SJCRH30 (cell line): ENCODE measurements at regions not wholly inside any gene's neighbourhood (a gene's known extent, or its start where the extent isn't known, plus 50 kb on each side); places are given as distances from the start of the nearest gene placed in this dataset.
"Not testable (repeated sequence)": the region's sequence is repeated elsewhere in the genome, so short reads cannot be mapped to it uniquely, and the experiment has no call there.

ENCODE experiments used
- DNase-seq, 2 experiments: peaks; one replicate each; pipeline ENCODE4 v3.0.0-alpha.2; 2015 to 2020
- H3K27ac ChIP-seq: fragments of 250-450 bp; sonication (Bioruptor Pico); 2 replicates; pipeline ENCODE4 v1.5.1; 2020; ENCODE audit warnings: mild to moderate bottlenecking, moderate library complexity
- H3K27me3 ChIP-seq: fragments of 250-450 bp; sonication (Bioruptor Pico); 2 replicates; pipeline ENCODE4 v1.5.1; 2020; ENCODE audit warnings: mild to moderate bottlenecking, moderate library complexity
- H3K36me3 ChIP-seq: fragments of 250-450 bp; sonication (Bioruptor Pico); 2 replicates; pipeline ENCODE4 v1.5.1; 2020; ENCODE audit warnings: mild to moderate bottlenecking, moderate library complexity
- H3K4me1 ChIP-seq: fragments of 250-450 bp; sonication (Bioruptor Pico); 2 replicates; pipeline ENCODE4 v1.5.1; 2020; ENCODE audit warnings: mild to moderate bottlenecking, moderate library complexity
- H3K4me3 ChIP-seq: fragments of 250-450 bp; sonication (Bioruptor Pico); 2 replicates; pipeline ENCODE4 v1.5.1; 2020; ENCODE audit warnings: mild to moderate bottlenecking, moderate library complexity
- H3K9me3 ChIP-seq: fragments of 250-450 bp; sonication (Bioruptor Pico); replicated peaks from 2 replicates; pipeline ENCODE4 v1.5.1; 2020; ENCODE audit warnings: mild to moderate bottlenecking, moderate library complexity

- Histone ChIP-seq H3K27me3 (no peaks in the 10 kb centered on the region; the same call in 1 of the 2 replicates), H3K9me3 (no peaks in the 10 kb centered on the region), H3K36me3 (no peaks in the 10 kb centered on the region), H3K27ac (no peak overlapping the region), H3K4me1 (no peaks in the 10 kb centered on the region), H3K4me3 (no peak overlapping the region)
- no peak for DNase-seq
These were observed 822.9 kb downstream of the RNF144A start for GRCh38 chr2:7740114-7740513.

- no peak for DNase-seq
- no peak overlapping the region for H3K27ac ChIP-seq
- H3K4me1 ChIP-seq, result no peaks in the 10 kb centered on the region
- no peaks in the 10 kb centered on the region for H3K36me3 ChIP-seq
- H3K4me3 ChIP-seq, result no peak overlapping the region
- no peaks in the 10 kb centered on the region; the same call in 1 of the 2 replicates for H3K27me3 ChIP-seq
- no peaks in the 10 kb centered on the region for H3K9me3 ChIP-seq
These were observed 825.1 kb downstream of the RNF144A start for GRCh38 chr2:7742301-7742700.

- DNase-seq, result no peak
- no peak overlapping the region for H3K27ac ChIP-seq
- no peak overlapping the region for H3K4me3 ChIP-seq
These were observed 827.6 kb downstream of the RNF144A start for GRCh38 chr2:7744827-7745226.

GRCh38 chr2:7745369-7745768 is 828.2 kb downstream of the RNF144A start:
- H3K27ac ChIP-seq, result no peak overlapping the region
- DNase-seq, result no peak
- no peak overlapping the region for H3K4me3 ChIP-seq
- H3K27me3 ChIP-seq, result no peaks in the 10 kb centered on the region; the same call in 1 of the 2 replicates
- no peaks in the 10 kb centered on the region for H3K4me1 ChIP-seq
- no peaks in the 10 kb centered on the region for H3K9me3 ChIP-seq
- H3K36me3 ChIP-seq, result no peaks in the 10 kb centered on the region

More at GRCh38 chr2:7744827-7745226, 827.6 kb downstream of the RNF144A start:
- no peaks in the 10 kb centered on the region for H3K36me3 ChIP-seq
- H3K27me3 ChIP-seq, result no peaks in the 10 kb centered on the region; the same call in 1 of the 2 replicates
- H3K9me3 ChIP-seq, result no peaks in the 10 kb centered on the region
- H3K4me1 ChIP-seq, result no peaks in the 10 kb centered on the region

- Histone ChIP-seq H3K36me3 (no peaks in the 10 kb centered on the region), H3K27me3 (no peaks in the 10 kb centered on the region; the same call in 1 of the 2 replicates), H3K27ac (no peak overlapping the region), H3K4me1 (no peaks in the 10 kb centered on the region), H3K9me3 (no peaks in the 10 kb centered on the region), H3K4me3 (no peak overlapping the region)
- DNase-seq, result peak; percentile 20 to 38
These were observed 831.7 kb downstream of the RNF144A start for GRCh38 chr2:7748717-7749415.

DNA sequence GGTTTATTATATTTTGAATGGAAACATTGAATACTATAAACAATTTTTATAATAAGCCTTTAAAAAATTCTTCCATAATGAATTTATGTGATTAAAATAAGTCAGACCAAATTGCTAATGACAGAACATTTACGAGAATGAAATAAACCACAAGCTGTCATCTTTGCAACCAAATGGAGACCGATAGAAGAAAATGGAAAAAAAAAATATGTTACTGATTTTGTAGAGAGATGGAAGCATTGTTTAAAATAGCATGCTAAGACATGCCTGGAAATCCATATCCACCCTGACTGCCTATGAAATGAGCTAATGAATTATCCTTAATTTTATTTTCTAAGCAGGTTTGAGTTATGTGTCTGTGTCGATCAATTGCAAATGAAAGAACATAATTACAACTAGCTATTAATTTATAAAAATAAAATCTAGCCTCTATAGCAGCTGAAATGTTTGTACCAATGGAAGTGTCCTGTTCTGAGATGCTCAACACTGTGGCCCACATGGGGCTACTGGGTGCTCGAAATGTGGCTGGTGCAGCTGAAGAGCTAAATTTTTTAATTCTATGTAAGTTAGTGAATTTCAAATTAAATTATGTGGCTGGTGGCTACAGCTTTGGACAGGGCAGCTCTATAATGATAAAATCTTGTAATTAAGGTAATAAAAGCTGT is 832.8 kb downstream of the RNF144A start:
- Histone ChIP-seq H3K27ac (no peak overlapping the region), H3K36me3 (no peaks in the 10 kb centered on the region), H3K4me3 (no peak overlapping the region), H3K4me1 (no peaks in the 10 kb centered on the region), H3K27me3 (no peaks in the 10 kb centered on the region), H3K9me3 (no peaks in the 10 kb centered on the region)
- DNase-seq, result no peak

DNA sequence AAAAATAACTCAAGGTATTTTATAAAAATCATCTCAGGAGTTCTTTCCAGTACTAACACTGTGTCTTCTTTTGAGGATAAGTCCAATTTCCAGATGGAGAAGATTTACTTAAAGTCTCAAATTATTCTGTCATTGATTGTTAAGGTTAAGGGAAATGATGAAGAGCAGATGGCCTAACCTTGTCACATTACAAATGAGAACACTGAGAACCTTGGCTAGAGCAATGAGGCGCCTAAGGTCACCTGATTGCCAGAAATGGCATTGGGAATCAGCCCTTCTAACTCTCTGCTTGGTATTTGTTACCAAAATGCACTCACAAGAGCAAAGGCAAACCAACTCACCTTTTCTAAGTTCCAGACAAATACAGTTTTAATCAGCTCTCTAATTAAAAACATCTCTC is 835.1 kb downstream of the RNF144A start:
- H3K27ac ChIP-seq, result no peak overlapping the region
- DNase-seq, result no peak
- no peak overlapping the region for H3K4me3 ChIP-seq

DNA sequence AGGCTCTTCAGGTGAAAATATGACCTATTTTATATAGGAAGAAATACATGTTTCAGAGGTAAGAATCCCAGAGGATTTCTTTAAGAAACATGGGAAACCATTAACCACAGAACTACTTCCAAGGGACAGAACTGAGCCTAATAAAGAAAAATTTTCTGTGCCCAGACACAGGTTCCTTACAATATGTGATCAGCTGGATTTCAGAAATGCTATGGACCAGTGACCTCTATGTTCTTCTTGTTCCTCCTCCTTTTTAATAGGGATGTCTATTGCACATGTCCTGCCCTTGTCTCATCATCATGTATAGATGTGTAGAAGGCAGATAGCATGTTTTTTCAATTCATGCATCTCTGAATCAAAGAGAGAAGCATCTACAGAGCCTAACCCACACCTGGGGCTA is 836.6 kb downstream of the RNF144A start:
- no peak for DNase-seq
- Histone ChIP-seq H3K36me3 (no peaks in the 10 kb centered on the region), H3K4me1 (no peaks in the 10 kb centered on the region), H3K27ac (no peak overlapping the region), H3K27me3 (no peaks in the 10 kb centered on the region), H3K9me3 (no peaks in the 10 kb centered on the region), H3K4me3 (no peak overlapping the region)

More for the DNA sequence above, 835.1 kb downstream of the RNF144A start:
- Histone ChIP-seq H3K36me3 (no peaks in the 10 kb centered on the region), H3K4me1 (no peaks in the 10 kb centered on the region), H3K9me3 (no peaks in the 10 kb centered on the region), H3K27me3 (no peaks in the 10 kb centered on the region)

GRCh38 chr2:7755879-7756278 is 838.7 kb downstream of the RNF144A start:
- no peak overlapping the region for H3K4me3 ChIP-seq
- H3K27me3 ChIP-seq, result no peaks in the 10 kb centered on the region
- no peaks in the 10 kb centered on the region for H3K9me3 ChIP-seq
- no peak overlapping the region for H3K27ac ChIP-seq
- no peaks in the 10 kb centered on the region for H3K36me3 ChIP-seq
- DNase-seq, result peak in 1 of 2 experiments; percentile 6
- no peaks in the 10 kb centered on the region for H3K4me1 ChIP-seq

DNA sequence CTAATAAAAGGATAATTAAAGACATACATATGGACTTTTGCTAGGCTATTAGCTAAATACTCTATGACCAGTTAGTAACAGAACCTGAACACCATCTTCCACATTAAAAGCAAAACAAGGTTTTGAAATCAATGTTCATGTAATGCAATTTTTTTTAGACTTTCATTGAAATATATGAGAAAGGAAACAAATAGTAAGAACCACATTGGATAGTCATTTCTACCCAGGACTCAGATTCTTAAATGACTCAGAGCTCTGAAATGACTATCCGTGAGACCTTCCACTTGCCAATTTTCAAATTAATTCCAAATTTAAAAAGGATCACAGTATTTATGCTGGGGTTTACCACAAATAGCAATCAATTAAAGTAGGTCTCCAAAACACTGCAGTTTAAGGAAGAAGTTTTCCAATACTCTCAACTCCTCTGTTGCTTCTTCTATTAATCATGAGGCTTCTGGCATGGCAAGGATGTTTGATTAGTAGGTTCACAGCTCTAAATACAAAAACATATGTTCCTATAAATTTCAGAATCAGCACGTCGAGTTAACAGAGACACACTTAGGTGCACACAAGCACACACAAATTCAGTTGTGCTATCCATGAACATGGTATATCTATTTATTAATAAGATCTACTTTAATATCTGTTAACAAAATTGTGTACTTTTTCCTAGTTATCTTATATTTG is 841.0 kb downstream of the RNF144A start:
- Histone ChIP-seq H3K9me3 (no peaks in the 10 kb centered on the region), H3K27me3 (no peaks in the 10 kb centered on the region), H3K27ac (no peak overlapping the region), H3K4me1 (no peaks in the 10 kb centered on the region), H3K4me3 (no peak overlapping the region), H3K36me3 (no peaks in the 10 kb centered on the region)
- no peak for DNase-seq

DNA sequence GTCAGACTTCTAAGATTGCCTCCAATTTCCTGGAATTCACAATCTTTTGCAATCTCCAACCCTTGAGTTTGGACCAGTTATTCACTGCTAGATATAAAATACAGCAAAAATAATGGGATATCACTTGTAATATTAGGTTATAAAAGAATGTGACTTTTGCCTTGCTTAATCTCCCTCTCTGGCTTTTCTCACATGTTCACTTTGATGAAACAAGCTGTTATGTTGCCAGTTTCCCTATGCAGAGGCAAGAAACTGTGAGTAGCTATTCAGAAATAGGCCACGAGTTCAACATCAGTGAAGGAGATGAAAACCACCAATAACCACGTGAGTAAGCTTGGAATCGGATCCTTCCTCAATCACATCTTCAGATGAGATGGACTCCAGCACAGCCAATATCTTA is 842.7 kb downstream of the RNF144A start:
- H3K27me3 ChIP-seq, result no peaks in the 10 kb centered on the region
- DNase-seq, result no peak
- H3K36me3 ChIP-seq, result no peaks in the 10 kb centered on the region
- H3K9me3 ChIP-seq, result no peaks in the 10 kb centered on the region
- no peaks in the 10 kb centered on the region for H3K4me1 ChIP-seq
- no peak overlapping the region for H3K27ac ChIP-seq
- no peak overlapping the region for H3K4me3 ChIP-seq

GRCh38 chr2:7763418-7763817 is 846.2 kb downstream of the RNF144A start:
- not testable (repeated sequence) for H3K9me3 ChIP-seq, H3K4me3 ChIP-seq, H3K27ac ChIP-seq, H3K27me3 ChIP-seq, DNase-seq, H3K4me1 ChIP-seq, H3K36me3 ChIP-seq

- Histone ChIP-seq H3K27me3 (no peaks in the 10 kb centered on the region), H3K4me3 (no peak overlapping the region), H3K27ac (no peak overlapping the region), H3K36me3 (no peaks in the 10 kb centered on the region), H3K9me3 (no peaks in the 10 kb centered on the region), H3K4me1 (no peaks in the 10 kb centered on the region)
- DNase-seq, result no peak
These were observed 848.0 kb downstream of the RNF144A start for GRCh38 chr2:7765236-7765635.

- no peak overlapping the region for H3K4me3 ChIP-seq
- H3K27me3 ChIP-seq, result no peaks in the 10 kb centered on the region
- no peak for DNase-seq
- no peaks in the 10 kb centered on the region for H3K9me3 ChIP-seq
- H3K27ac ChIP-seq, result no peak overlapping the region
- no peaks in the 10 kb centered on the region for H3K4me1 ChIP-seq
- H3K36me3 ChIP-seq, result no peaks in the 10 kb centered on the region
These were observed 849.0 kb downstream of the RNF144A start for GRCh38 chr2:7766088-7766722.
